ENCODE measurements at regions not wholly inside any gene's neighbourhood (a gene's known extent, or its start where the extent isn't known, plus 50 kb on each side); places are given as distances from the start of the nearest gene placed in this dataset.
"Not testable (repeated sequence)": the region's sequence is repeated elsewhere in the genome, so short reads cannot be mapped to it uniquely, and the experiment has no call there.

- TF ChIP-seq CTCF (IDR thresholded peaks at IDR 0.05; ENCODE audit: insufficient read depth, low read length); SPI1 (IDR thresholded peaks at IDR 0.05; ENCODE audit: borderline replicate concordance, low read depth); POLR2AphosphoS5 (IDR thresholded peaks at IDR 0.05; ENCODE audit: low read depth): not testable (repeated sequence)
Observed at GRCh38 chr1:234811824-234812223, 201.8 kb upstream of the IRF2BP2 start.

Data from HL-60 (cell line).